ENCODE measurements at regions not wholly inside any gene's neighbourhood (a gene's known extent, or its start where the extent isn't known, plus 50 kb on each side); places are given as distances from the start of the nearest gene placed in this dataset.

DNA sequence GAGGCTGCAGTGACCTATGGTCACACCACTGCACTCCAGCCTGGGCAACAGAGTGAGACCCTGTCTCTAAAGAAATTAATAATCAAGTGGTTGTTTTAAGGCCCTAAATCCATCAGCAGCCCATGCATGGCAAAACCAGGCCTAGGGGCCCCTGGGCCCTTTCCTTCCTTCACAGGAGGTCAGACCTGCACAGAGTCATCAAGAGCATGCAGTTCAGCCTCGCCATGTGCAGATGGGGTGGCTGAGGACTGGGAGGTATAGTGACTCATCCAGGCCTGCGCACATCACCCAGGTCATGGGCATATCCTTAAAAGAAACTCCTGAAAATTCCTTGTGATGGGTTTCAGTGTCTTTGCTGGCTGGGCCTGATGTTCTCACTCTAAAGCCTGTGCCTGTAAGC lies 72.4 kb upstream of the AMZ2 start:
- Histone ChIP-seq H3K9me3 (ENCODE audit: insufficient read depth, low read depth) (no peaks in the 10 kb centered on the region), H3K36me3 (ENCODE audit: low read depth) (no peaks in the 10 kb centered on the region), H2AFZ (no peak overlapping the region), H3K27ac (no peak overlapping the region), H3F3A (ENCODE audit: insufficient read depth, low read depth) (no peaks in the 10 kb centered on the region), H3K9me2 (ENCODE audit: insufficient read depth) (no peaks in the 10 kb centered on the region), H3K27me3 (ENCODE audit: insufficient read depth, low read depth) (no peaks in the 10 kb centered on the region), H3K4me3 (no peak overlapping the region), H4K20me1 (ENCODE audit: insufficient read depth) (no peaks in the 10 kb centered on the region), H3K79me2 (ENCODE audit: low read depth) (no peaks in the 10 kb centered on the region), H3K4me2 (no peak overlapping the region), H3K4me1 (replicated peaks; ENCODE audit: insufficient read depth) (no peaks in the 10 kb centered on the region)
- no TSS peak for BruUV-seq (replicated peaks)
- intact Hi-C loops (cut with micrococcal nuclease; ENCODE audit: unreplicated experiment), result no loop called here
- TF ChIP-seq, protein P1, sequence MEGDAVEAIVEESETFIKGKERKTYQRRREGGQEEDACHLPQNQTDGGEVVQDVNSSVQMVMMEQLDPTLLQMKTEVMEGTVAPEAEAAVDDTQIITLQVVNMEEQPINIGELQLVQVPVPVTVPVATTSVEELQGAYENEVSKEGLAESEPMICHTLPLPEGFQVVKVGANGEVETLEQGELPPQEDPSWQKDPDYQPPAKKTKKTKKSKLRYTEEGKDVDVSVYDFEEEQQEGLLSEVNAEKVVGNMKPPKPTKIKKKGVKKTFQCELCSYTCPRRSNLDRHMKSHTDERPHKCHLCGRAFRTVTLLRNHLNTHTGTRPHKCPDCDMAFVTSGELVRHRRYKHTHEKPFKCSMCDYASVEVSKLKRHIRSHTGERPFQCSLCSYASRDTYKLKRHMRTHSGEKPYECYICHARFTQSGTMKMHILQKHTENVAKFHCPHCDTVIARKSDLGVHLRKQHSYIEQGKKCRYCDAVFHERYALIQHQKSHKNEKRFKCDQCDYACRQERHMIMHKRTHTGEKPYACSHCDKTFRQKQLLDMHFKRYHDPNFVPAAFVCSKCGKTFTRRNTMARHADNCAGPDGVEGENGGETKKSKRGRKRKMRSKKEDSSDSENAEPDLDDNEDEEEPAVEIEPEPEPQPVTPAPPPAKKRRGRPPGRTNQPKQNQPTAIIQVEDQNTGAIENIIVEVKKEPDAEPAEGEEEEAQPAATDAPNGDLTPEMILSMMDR (conservative IDR thresholded peaks at IDR 0.05), result no peak
- no peak for TF ChIP-seq EZH2 (IDR thresholded peaks at IDR 0.05; ENCODE audit: low read depth)
- CTCF ChIA-PET, result no interaction called here
- POLR2A ChIA-PET (ENCODE audit: unreplicated experiment), result no interaction called here
- DNase-seq, result no peak

DNA sequence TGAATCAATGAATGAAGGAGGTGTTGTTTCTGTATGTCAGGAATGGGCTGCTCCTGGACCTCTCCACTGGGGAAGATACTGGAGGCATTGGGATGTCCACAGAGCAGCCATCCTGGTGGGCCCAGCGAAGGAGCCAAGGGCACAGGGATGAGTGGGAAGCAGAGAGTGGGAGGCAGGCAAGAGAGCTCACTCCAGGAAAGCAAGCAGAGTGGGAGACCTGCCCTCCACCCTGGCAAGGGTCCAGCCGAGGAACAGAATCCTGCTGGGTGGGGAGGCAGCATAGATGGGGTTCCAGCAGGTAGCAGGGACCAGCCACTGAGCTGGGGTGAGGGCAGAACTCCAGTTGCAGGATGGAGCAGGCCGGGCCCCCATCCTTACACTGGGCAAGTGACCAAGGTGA lies 71.9 kb upstream of the AMZ2 start:
- no peaks in the 10 kb centered on the region for H3K27me3 ChIP-seq (ENCODE audit: insufficient read depth, low read depth)
- no peaks in the 10 kb centered on the region for H3K9me2 ChIP-seq (ENCODE audit: insufficient read depth)
- no peaks in the 10 kb centered on the region for H3K79me2 ChIP-seq (ENCODE audit: low read depth)
- H3K4me2 ChIP-seq, result no peak overlapping the region
- no peaks in the 10 kb centered on the region for H3K9me3 ChIP-seq (ENCODE audit: insufficient read depth, low read depth)
- intact Hi-C loops (cut with micrococcal nuclease; ENCODE audit: unreplicated experiment), result no loop called here
- H3K4me3 ChIP-seq, result no peak overlapping the region
- TF ChIP-seq, protein P1 (conservative IDR thresholded peaks at IDR 0.05), result no peak
- TF ChIP-seq EZH2 (IDR thresholded peaks at IDR 0.05; ENCODE audit: low read depth), result no peak
- no peak for DNase-seq
- BruUV-seq (replicated peaks), result no TSS peak
- H3K36me3 ChIP-seq (ENCODE audit: low read depth), result no peaks in the 10 kb centered on the region
- no peaks in the 10 kb centered on the region for H4K20me1 ChIP-seq (ENCODE audit: insufficient read depth)
- H3K4me1 ChIP-seq (replicated peaks; ENCODE audit: insufficient read depth), result no peaks in the 10 kb centered on the region
- no peaks in the 10 kb centered on the region for H3F3A ChIP-seq (ENCODE audit: insufficient read depth, low read depth)
- ChIA-PET CTCF (no interaction called here), POLR2A (ENCODE audit: unreplicated experiment) (no interaction called here)
- H3K27ac ChIP-seq, result no peak overlapping the region
- no peak overlapping the region for H2AFZ ChIP-seq

DNA sequence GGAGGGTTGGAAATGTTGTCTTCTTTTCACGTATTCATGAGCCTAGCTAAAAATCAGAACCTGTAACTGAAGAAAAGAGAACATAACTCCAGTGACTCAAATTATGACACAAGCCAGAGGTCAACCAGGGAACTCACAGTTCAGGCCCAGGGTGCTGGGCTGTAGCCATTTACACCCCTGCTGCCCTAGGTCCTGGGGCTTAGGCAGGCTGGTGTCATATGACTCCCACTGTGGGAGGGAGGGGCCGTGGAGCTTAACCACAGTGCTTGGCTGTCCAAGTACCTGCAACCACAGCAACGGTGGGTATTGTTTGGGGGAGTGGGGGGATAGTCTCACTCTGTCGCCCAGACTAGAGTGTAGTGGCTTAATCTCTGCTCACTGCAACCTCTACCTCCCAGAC lies 71.1 kb upstream of the AMZ2 start:
- POLR2A ChIA-PET (ENCODE audit: unreplicated experiment), result no interaction called here
- TF ChIP-seq EZH2 (IDR thresholded peaks at IDR 0.05; ENCODE audit: low read depth), result no peak
- TF ChIP-seq, protein P1 (conservative IDR thresholded peaks at IDR 0.05), result no peak

More for the DNA sequence above, 71.1 kb upstream of the AMZ2 start:
- Histone ChIP-seq H3K4me1 (replicated peaks; ENCODE audit: insufficient read depth) (no peaks in the 10 kb centered on the region), H3K4me2 (no peak overlapping the region), H3K36me3 (ENCODE audit: low read depth) (no peaks in the 10 kb centered on the region), H3K9me2 (ENCODE audit: insufficient read depth) (no peaks in the 10 kb centered on the region), H3K4me3 (no peak overlapping the region), H3K27ac (no peak overlapping the region), H3K9me3 (ENCODE audit: insufficient read depth, low read depth) (no peaks in the 10 kb centered on the region), H3F3A (ENCODE audit: insufficient read depth, low read depth) (no peaks in the 10 kb centered on the region), H3K27me3 (ENCODE audit: insufficient read depth, low read depth) (no peaks in the 10 kb centered on the region), H4K20me1 (ENCODE audit: insufficient read depth) (no peaks in the 10 kb centered on the region), H3K79me2 (ENCODE audit: low read depth) (no peaks in the 10 kb centered on the region), H2AFZ (no peak overlapping the region)
- BruUV-seq (replicated peaks), result no TSS peak
- DNase-seq, result no peak
- CTCF ChIA-PET, result interaction anchor here (0.6 kb wide), 1 partner anchor 1760 kb away, joined by 13 read pairs; no protein-coding TSS in a partner anchor
- intact Hi-C loops (cut with micrococcal nuclease; ENCODE audit: unreplicated experiment), result no loop called here

All from PC-9 (cell line).